Retinal pigment epithelial cell (primary cell): ENCODE measurements at regions not wholly inside any gene's neighbourhood (a gene's known extent, or its start where the extent isn't known, plus 50 kb on each side); places are given as distances from the start of the nearest gene placed in this dataset.

Experiments
- DNase-seq: peaks from one replicate; pipeline ENCODE4 v3.0.0-alpha.2; 2010; ENCODE audit warnings: low read depth
- H3K4me3 ChIP-seq: 2 replicates; pipeline ENCODE4 v1.5.1; 2011; ENCODE audit warnings: mild to moderate bottlenecking, low read length, control low read depth, moderate library complexity
- CTCF ChIP-seq: conservative IDR thresholded peaks from 2 replicates; pipeline ENCODE4 v1.5.1; 2011; ENCODE audit warnings: low read depth, low read length, control low read depth, inconsistent platforms

- no peak for TF ChIP-seq CTCF
- H3K4me3 ChIP-seq, result no peak overlapping the region
- DNase-seq, result no peak
Measured at GRCh38 chr15:93859176-93859575, 372.2 kb upstream of the MCTP2 start.

- DNase-seq, result no peak
- no peak for TF ChIP-seq CTCF
- no peak overlapping the region for H3K4me3 ChIP-seq
Measured at GRCh38 chr15:93855181-93855826, 376.1 kb upstream of the MCTP2 start.

- DNase-seq, result no peak
- TF ChIP-seq CTCF, result no peak
Measured at GRCh38 chr15:93854088-93854487, 377.3 kb upstream of the MCTP2 start.

GRCh38 chr15:93852761-93853160 is 378.6 kb upstream of the MCTP2 start:
- no peak for DNase-seq

More at GRCh38 chr15:93854088-93854487, 377.3 kb upstream of the MCTP2 start:
- no peak overlapping the region for H3K4me3 ChIP-seq

GRCh38 chr15:93848490-93848889 is 382.9 kb upstream of the MCTP2 start:
- TF ChIP-seq CTCF, result no peak
- no peak for DNase-seq
- H3K4me3 ChIP-seq, result no peak overlapping the region

More at GRCh38 chr15:93852761-93853160, 378.6 kb upstream of the MCTP2 start:
- TF ChIP-seq CTCF, result no peak
- H3K4me3 ChIP-seq, result no peak overlapping the region

GRCh38 chr15:93848076-93848475 is 383.3 kb upstream of the MCTP2 start:
- H3K4me3 ChIP-seq, result no peak overlapping the region
- TF ChIP-seq CTCF, result no peak
- no peak for DNase-seq

GRCh38 chr15:93846148-93846547 is 385.2 kb upstream of the MCTP2 start:
- TF ChIP-seq CTCF, result no peak
- no peak overlapping the region for H3K4me3 ChIP-seq
- DNase-seq, result no peak
